ENCODE measurements at regions not wholly inside any gene's neighbourhood (a gene's known extent, or its start where the extent isn't known, plus 50 kb on each side); places are given as distances from the start of the nearest gene placed in this dataset.
"Not testable (repeated sequence)": the region's sequence is repeated elsewhere in the genome, so short reads cannot be mapped to it uniquely, and the experiment has no call there.

GRCh38 chr16:88246955-88247582 lies 135.7 kb upstream of the ZNF469 start:
- H3K4me3 ChIP-seq (ENCODE audit: insufficient read depth, low read depth, low read length, poor library complexity, severe bottlenecking); DNase-seq: not testable (repeated sequence)

GRCh38 chr16:88247583-88247966 lies 135.2 kb upstream of the ZNF469 start:
- H3K27me3 ChIP-seq (replicated peaks; ENCODE audit: control insufficient read depth, insufficient read depth, low read length, poor library complexity, severe bottlenecking); H3K27ac ChIP-seq (ENCODE audit: insufficient read depth, low read length, poor library complexity, severe bottlenecking); H3K4me1 ChIP-seq (ENCODE audit: control insufficient read depth, insufficient read depth, low read length, poor library complexity, severe bottlenecking); H3K4me3 ChIP-seq (ENCODE audit: insufficient read depth, low read depth, low read length, poor library complexity, severe bottlenecking); H3K36me3 ChIP-seq (ENCODE audit: control insufficient read depth, insufficient read depth, low read length); H3K9me3 ChIP-seq (ENCODE audit: control insufficient read depth, low read length); DNase-seq: not testable (repeated sequence)

More at GRCh38 chr16:88246955-88247582, 135.7 kb upstream of the ZNF469 start:
- not testable (repeated sequence) for H3K4me1 ChIP-seq (ENCODE audit: control insufficient read depth, insufficient read depth, low read length, poor library complexity, severe bottlenecking); H3K36me3 ChIP-seq (ENCODE audit: control insufficient read depth, insufficient read depth, low read length); H3K27me3 ChIP-seq (replicated peaks; ENCODE audit: control insufficient read depth, insufficient read depth, low read length, poor library complexity, severe bottlenecking); H3K27ac ChIP-seq (ENCODE audit: insufficient read depth, low read length, poor library complexity, severe bottlenecking); H3K9me3 ChIP-seq (ENCODE audit: control insufficient read depth, low read length)

- H3K27ac ChIP-seq (ENCODE audit: insufficient read depth, low read length, poor library complexity, severe bottlenecking); H3K36me3 ChIP-seq (ENCODE audit: control insufficient read depth, insufficient read depth, low read length); H3K9me3 ChIP-seq (ENCODE audit: control insufficient read depth, low read length); H3K27me3 ChIP-seq (replicated peaks; ENCODE audit: control insufficient read depth, insufficient read depth, low read length, poor library complexity, severe bottlenecking); H3K4me1 ChIP-seq (ENCODE audit: control insufficient read depth, insufficient read depth, low read length, poor library complexity, severe bottlenecking); H3K4me3 ChIP-seq (ENCODE audit: insufficient read depth, low read depth, low read length, poor library complexity, severe bottlenecking); DNase-seq: not testable (repeated sequence)
Observed at GRCh38 chr16:88248761-88249160, 134.0 kb upstream of the ZNF469 start.

GRCh38 chr16:88250381-88250780 lies 132.4 kb upstream of the ZNF469 start:
- not testable (repeated sequence) for H3K27ac ChIP-seq (ENCODE audit: insufficient read depth, low read length, poor library complexity, severe bottlenecking); H3K27me3 ChIP-seq (replicated peaks; ENCODE audit: control insufficient read depth, insufficient read depth, low read length, poor library complexity, severe bottlenecking); H3K36me3 ChIP-seq (ENCODE audit: control insufficient read depth, insufficient read depth, low read length); DNase-seq; H3K9me3 ChIP-seq (ENCODE audit: control insufficient read depth, low read length); H3K4me1 ChIP-seq (ENCODE audit: control insufficient read depth, insufficient read depth, low read length, poor library complexity, severe bottlenecking); H3K4me3 ChIP-seq (ENCODE audit: insufficient read depth, low read depth, low read length, poor library complexity, severe bottlenecking)

- H3K36me3 ChIP-seq (ENCODE audit: control insufficient read depth, insufficient read depth, low read length); H3K27ac ChIP-seq (ENCODE audit: insufficient read depth, low read length, poor library complexity, severe bottlenecking); H3K4me1 ChIP-seq (ENCODE audit: control insufficient read depth, insufficient read depth, low read length, poor library complexity, severe bottlenecking); H3K9me3 ChIP-seq (ENCODE audit: control insufficient read depth, low read length); H3K4me3 ChIP-seq (ENCODE audit: insufficient read depth, low read depth, low read length, poor library complexity, severe bottlenecking); DNase-seq; H3K27me3 ChIP-seq (replicated peaks; ENCODE audit: control insufficient read depth, insufficient read depth, low read length, poor library complexity, severe bottlenecking): not testable (repeated sequence)
Observed at GRCh38 chr16:88252057-88252794, 130.5 kb upstream of the ZNF469 start.

- H3K4me1 ChIP-seq (ENCODE audit: control insufficient read depth, insufficient read depth, low read length, poor library complexity, severe bottlenecking); H3K27ac ChIP-seq (ENCODE audit: insufficient read depth, low read length, poor library complexity, severe bottlenecking); H3K36me3 ChIP-seq (ENCODE audit: control insufficient read depth, insufficient read depth, low read length); H3K4me3 ChIP-seq (ENCODE audit: insufficient read depth, low read depth, low read length, poor library complexity, severe bottlenecking); H3K9me3 ChIP-seq (ENCODE audit: control insufficient read depth, low read length); DNase-seq; H3K27me3 ChIP-seq (replicated peaks; ENCODE audit: control insufficient read depth, insufficient read depth, low read length, poor library complexity, severe bottlenecking): not testable (repeated sequence)
Observed at GRCh38 chr16:88258141-88258540, 124.6 kb upstream of the ZNF469 start.

GRCh38 chr16:88258764-88259525 lies 123.8 kb upstream of the ZNF469 start:
- not testable (repeated sequence) for H3K27ac ChIP-seq (ENCODE audit: insufficient read depth, low read length, poor library complexity, severe bottlenecking); H3K4me1 ChIP-seq (ENCODE audit: control insufficient read depth, insufficient read depth, low read length, poor library complexity, severe bottlenecking); H3K9me3 ChIP-seq (ENCODE audit: control insufficient read depth, low read length); DNase-seq; H3K4me3 ChIP-seq (ENCODE audit: insufficient read depth, low read depth, low read length, poor library complexity, severe bottlenecking); H3K36me3 ChIP-seq (ENCODE audit: control insufficient read depth, insufficient read depth, low read length); H3K27me3 ChIP-seq (replicated peaks; ENCODE audit: control insufficient read depth, insufficient read depth, low read length, poor library complexity, severe bottlenecking)

GRCh38 chr16:88259538-88259937 lies 123.2 kb upstream of the ZNF469 start:
- H3K4me1 ChIP-seq (ENCODE audit: control insufficient read depth, insufficient read depth, low read length, poor library complexity, severe bottlenecking); H3K27ac ChIP-seq (ENCODE audit: insufficient read depth, low read length, poor library complexity, severe bottlenecking); H3K4me3 ChIP-seq (ENCODE audit: insufficient read depth, low read depth, low read length, poor library complexity, severe bottlenecking); H3K36me3 ChIP-seq (ENCODE audit: control insufficient read depth, insufficient read depth, low read length); H3K27me3 ChIP-seq (replicated peaks; ENCODE audit: control insufficient read depth, insufficient read depth, low read length, poor library complexity, severe bottlenecking); DNase-seq; H3K9me3 ChIP-seq (ENCODE audit: control insufficient read depth, low read length): not testable (repeated sequence)

GRCh38 chr16:88260146-88260545 lies 122.6 kb upstream of the ZNF469 start:
- H3K9me3 ChIP-seq (ENCODE audit: control insufficient read depth, low read length); H3K36me3 ChIP-seq (ENCODE audit: control insufficient read depth, insufficient read depth, low read length); H3K4me1 ChIP-seq (ENCODE audit: control insufficient read depth, insufficient read depth, low read length, poor library complexity, severe bottlenecking); H3K27me3 ChIP-seq (replicated peaks; ENCODE audit: control insufficient read depth, insufficient read depth, low read length, poor library complexity, severe bottlenecking); H3K27ac ChIP-seq (ENCODE audit: insufficient read depth, low read length, poor library complexity, severe bottlenecking); H3K4me3 ChIP-seq (ENCODE audit: insufficient read depth, low read depth, low read length, poor library complexity, severe bottlenecking); DNase-seq: not testable (repeated sequence)
